Uterus (tissue), 3 donors: ENCODE measurements at regions not wholly inside any gene's neighbourhood (a gene's known extent, or its start where the extent isn't known, plus 50 kb on each side); places are given as distances from the start of the nearest gene placed in this dataset.
"Not testable (repeated sequence)": the region's sequence is repeated elsewhere in the genome, so short reads cannot be mapped to it uniquely, and the experiment has no call there.

Experiments used
- DNase-seq, 2 donors: peaks; one replicate each; pipeline ENCODE4 v3.0.0-alpha.2; 2019 to 2020
- H3K27ac ChIP-seq, 2 donors: fragments of 200-600 bp; sonication (generic); 1 replicate in 1 of 2; 2 replicates in 1 of 2; pipeline ENCODE4 v1.5.1; 2016 to 2018
- H3K27me3 ChIP-seq, 2 donors: fragments of 200-600 bp; sonication (generic); one replicate each; pipeline ENCODE4 v1.5.1; 2018 to 2019; ENCODE audit warnings: control low read depth in 1 of 2
- H3K36me3 ChIP-seq, 2 donors: fragments of 200-600 bp; sonication (generic); one replicate each; pipeline ENCODE4 v1.5.1; 2019; ENCODE audit warnings: control low read depth in 1 of 2
- H3K4me1 ChIP-seq, 2 donors: fragments of 200-600 bp; sonication (generic); one replicate each; pipeline ENCODE4 v1.5.1; 2018 to 2019; ENCODE audit warnings: control low read depth in 1 of 2
- H3K4me3 ChIP-seq, 2 donors: fragments of 200-600 bp; sonication (generic); 1 replicate in 1 of 2; 2 replicates in 1 of 2; pipeline ENCODE4 v1.5.1; 2018 to 2019; ENCODE audit warnings: mild to moderate bottlenecking in 1 of 2
- H3K9me3 ChIP-seq, 2 donors: fragments of 200-600 bp; sonication (generic); one replicate each; pipeline ENCODE4 v1.5.1; 2019; ENCODE audit warnings: control low read depth in 1 of 2
- POLR2A ChIP-seq, 2 donors: fragments of 450-650 bp; IDR thresholded peaks; one replicate each; pipeline ENCODE4 v1.6.1; 2016; ENCODE audit warnings: antibody characterized with exemption in 2 of 2, mild to moderate bottlenecking in 1 of 2, moderate library complexity in 1 of 2
- intact Hi-C: fragments of 100-400 bp; cut with DNase I; formaldehyde crosslinking; loops from one replicate; pipeline ENCODE4 v1.15.1; 2023; ENCODE audit warnings: low total_unique reads
- TF ChIP-seq, protein P1 (sequence below), 4 experiments: fragments of 200-600 bp in 2 of 4; fragments of 450-650 bp in 2 of 4; sonication (generic) in 2 of 4; IDR thresholded peaks; one replicate each; pipeline ENCODE4 v1.5.1; 2016 to 2019; ENCODE audit warnings: antibody characterized with exemption in 4 of 4, mild to moderate bottlenecking in 2 of 4, moderate library complexity in 1 of 4
- donor health status: DM: yes; HTN: yes; CAD: no.

GRCh38 chr16:79834720-79835119, 234.2 kb upstream of the MAF start:
- no peaks in the 10 kb centered on the region for H3K27me3 ChIP-seq
- no peaks in the 10 kb centered on the region for H3K36me3 ChIP-seq
- TF ChIP-seq POLR2A (IDR thresholded peaks at IDR 0.05): no peak
- TF ChIP-seq, protein P1, sequence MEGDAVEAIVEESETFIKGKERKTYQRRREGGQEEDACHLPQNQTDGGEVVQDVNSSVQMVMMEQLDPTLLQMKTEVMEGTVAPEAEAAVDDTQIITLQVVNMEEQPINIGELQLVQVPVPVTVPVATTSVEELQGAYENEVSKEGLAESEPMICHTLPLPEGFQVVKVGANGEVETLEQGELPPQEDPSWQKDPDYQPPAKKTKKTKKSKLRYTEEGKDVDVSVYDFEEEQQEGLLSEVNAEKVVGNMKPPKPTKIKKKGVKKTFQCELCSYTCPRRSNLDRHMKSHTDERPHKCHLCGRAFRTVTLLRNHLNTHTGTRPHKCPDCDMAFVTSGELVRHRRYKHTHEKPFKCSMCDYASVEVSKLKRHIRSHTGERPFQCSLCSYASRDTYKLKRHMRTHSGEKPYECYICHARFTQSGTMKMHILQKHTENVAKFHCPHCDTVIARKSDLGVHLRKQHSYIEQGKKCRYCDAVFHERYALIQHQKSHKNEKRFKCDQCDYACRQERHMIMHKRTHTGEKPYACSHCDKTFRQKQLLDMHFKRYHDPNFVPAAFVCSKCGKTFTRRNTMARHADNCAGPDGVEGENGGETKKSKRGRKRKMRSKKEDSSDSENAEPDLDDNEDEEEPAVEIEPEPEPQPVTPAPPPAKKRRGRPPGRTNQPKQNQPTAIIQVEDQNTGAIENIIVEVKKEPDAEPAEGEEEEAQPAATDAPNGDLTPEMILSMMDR (IDR thresholded peaks at IDR 0.05): no peak
- no peaks in the 10 kb centered on the region for H3K9me3 ChIP-seq
- peaks cover 0 to 7% of the 10 kb centered on the region in 2 donors for H3K4me1 ChIP-seq
- H3K4me3 ChIP-seq: no peak overlapping the region
- DNase-seq: no peak
- no peak overlapping the region for H3K27ac ChIP-seq
- intact Hi-C loops: no loop called here

DNA sequence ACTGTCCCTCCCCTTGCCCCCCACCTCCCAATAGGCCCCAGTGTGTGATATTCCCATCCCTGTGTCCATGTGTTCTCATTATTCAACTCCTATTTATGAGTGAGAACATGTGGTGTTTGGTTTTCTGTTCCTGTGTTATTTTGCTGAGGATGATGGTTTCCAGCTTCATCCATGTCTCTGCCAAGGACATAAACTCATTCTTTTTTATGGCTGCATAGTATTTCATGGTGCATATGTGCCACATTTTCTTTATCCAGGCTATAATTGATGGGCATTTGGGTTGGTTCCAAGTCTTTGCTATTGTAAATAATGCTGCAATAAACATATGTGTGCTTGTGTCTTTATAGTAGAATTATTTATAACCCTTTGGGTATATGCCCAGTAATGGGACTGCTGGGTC, 233.5 kb upstream of the MAF start:
- H3K4me3 ChIP-seq, H3K27ac ChIP-seq, H3K27me3 ChIP-seq, intact Hi-C loops, H3K4me1 ChIP-seq, H3K9me3 ChIP-seq, H3K36me3 ChIP-seq, DNase-seq: not testable (repeated sequence)

DNA sequence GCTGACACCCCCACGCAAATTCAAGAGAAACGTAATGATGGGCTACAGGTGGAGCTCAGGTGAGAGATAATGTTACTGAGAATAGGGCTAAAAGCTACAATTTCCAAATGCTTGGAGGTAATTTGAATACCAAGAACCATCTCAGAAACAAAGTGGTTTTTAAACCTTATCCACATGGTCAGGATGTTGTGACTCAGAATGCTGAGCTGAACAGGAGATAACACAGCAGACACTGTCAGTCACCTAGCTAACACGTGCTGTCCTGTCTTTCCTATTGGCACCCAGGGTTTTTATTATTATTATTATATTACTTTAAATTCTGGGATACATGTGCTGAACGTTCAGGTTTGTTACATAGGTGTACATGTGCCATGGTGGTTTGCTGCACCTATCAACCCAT, 233.0 kb upstream of the MAF start:
- Histone ChIP-seq H3K4me3 (no peak overlapping the region), H3K4me1 (peaks cover 0 to 3% of the 10 kb centered on the region in 2 donors), H3K27ac (no peak overlapping the region), H3K36me3 (no peaks in the 10 kb centered on the region), H3K9me3 (no peaks in the 10 kb centered on the region), H3K27me3 (no peaks in the 10 kb centered on the region)
- TF ChIP-seq POLR2A (IDR thresholded peaks at IDR 0.05): no peak
- TF ChIP-seq, protein P1 (IDR thresholded peaks at IDR 0.05): no peak
- intact Hi-C loops: no loop called here
- DNase-seq: no peak

DNA sequence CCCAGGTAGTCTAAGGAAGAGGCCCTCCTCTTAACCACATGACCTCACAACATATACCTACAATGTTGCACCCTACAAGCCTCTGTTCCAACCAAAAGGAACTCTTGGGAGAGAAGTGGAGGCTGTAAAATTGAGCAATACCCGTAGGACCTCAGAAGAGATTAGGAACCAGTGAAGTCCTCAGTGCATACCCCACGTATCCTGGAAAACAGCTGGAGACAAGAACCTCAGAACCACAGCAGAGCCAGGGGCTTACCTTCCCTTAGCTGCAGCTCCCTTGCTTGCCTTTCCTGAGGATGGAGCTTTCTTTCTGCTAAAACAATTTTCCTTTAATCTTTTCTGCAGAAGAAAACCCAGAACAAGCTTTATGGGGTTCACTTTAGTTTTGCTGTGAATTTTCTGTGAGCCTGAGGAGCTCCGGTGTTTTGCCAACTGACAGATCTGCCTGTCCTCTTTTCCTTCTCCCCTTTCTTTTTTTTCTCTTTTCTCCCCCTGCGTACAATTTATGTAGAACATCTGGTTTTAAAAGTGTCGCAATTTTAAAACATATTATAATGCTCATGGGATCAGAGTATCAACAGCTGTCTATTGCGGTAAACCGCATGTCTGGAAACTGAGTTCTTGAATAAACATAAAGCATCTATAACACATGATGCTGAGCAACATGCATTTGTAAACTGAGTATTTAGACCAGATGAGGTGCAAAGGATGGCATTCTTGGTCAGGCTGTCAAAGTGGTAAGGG, 226.4 kb upstream of the MAF start:
- Histone ChIP-seq H3K4me1 (no peaks in the 10 kb centered on the region), H3K27ac (peak overlapping the region in 1 of 2 donors; percentile 56), H3K9me3 (no peaks in the 10 kb centered on the region), H3K36me3 (no peaks in the 10 kb centered on the region), H3K27me3 (no peaks in the 10 kb centered on the region), H3K4me3 (no peak overlapping the region)
- TF ChIP-seq, protein P1 (IDR thresholded peaks at IDR 0.05): no peak
- no peak for TF ChIP-seq POLR2A (IDR thresholded peaks at IDR 0.05)
- intact Hi-C loops: no loop called here
- no peak for DNase-seq

DNA sequence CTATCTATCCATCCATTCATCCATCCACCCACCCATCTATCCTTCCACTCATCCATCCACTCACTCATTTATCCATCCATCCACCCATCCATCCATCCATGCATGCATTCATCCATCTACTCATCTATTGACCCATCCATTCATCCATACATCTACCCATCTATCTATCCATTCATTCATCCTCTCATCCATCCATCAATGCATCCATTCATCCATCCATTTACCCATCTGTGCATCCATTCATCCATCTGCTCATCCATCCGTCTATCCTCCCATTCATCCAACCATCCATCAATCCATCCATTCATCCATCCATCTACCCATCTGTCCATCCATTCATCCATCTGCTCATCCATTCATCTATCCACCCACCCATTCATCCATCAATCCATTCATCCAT, 224.5 kb upstream of the MAF start:
- Histone ChIP-seq H3K4me1 (no peaks in the 10 kb centered on the region), H3K36me3 (no peaks in the 10 kb centered on the region), H3K27me3 (no peaks in the 10 kb centered on the region), H3K9me3 (no peaks in the 10 kb centered on the region), H3K27ac (no peak overlapping the region), H3K4me3 (no peak overlapping the region)
- intact Hi-C loops: no loop called here
- TF ChIP-seq, protein P1 (IDR thresholded peaks at IDR 0.05): no peak
- no peak for TF ChIP-seq POLR2A (IDR thresholded peaks at IDR 0.05)
- no peak for DNase-seq

DNA sequence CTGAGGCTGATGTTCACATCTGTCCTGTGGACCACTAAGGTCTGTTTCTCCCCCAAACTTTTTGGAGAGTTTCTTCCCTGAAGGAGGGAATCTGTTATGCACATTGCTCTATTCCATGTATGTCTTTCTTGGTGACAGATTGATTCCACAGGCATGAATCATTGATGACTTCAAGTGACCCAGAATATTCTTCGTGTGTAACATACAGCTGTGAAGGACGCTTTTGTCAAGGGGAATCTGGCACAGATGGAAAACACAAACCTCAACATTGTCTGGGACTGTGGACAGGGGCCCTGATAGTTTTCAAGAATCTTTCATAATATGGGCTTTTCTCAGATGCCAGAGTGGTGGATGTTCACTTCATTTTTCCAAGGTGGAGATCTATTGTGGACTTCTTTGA, 223.1 kb upstream of the MAF start:
- no peak overlapping the region for H3K27ac ChIP-seq
- TF ChIP-seq POLR2A (IDR thresholded peaks at IDR 0.05): no peak
- TF ChIP-seq, protein P1 (IDR thresholded peaks at IDR 0.05): no peak
- no peak overlapping the region for H3K4me3 ChIP-seq
- H3K4me1 ChIP-seq: no peaks in the 10 kb centered on the region
- no peak for DNase-seq
- intact Hi-C loops: no loop called here
- no peaks in the 10 kb centered on the region for H3K27me3 ChIP-seq
- H3K36me3 ChIP-seq: no peaks in the 10 kb centered on the region
- H3K9me3 ChIP-seq: no peaks in the 10 kb centered on the region
